ENCODE measurements at regions not wholly inside any gene's neighbourhood (a gene's known extent, or its start where the extent isn't known, plus 50 kb on each side); places are given as distances from the start of the nearest gene placed in this dataset.

DNA sequence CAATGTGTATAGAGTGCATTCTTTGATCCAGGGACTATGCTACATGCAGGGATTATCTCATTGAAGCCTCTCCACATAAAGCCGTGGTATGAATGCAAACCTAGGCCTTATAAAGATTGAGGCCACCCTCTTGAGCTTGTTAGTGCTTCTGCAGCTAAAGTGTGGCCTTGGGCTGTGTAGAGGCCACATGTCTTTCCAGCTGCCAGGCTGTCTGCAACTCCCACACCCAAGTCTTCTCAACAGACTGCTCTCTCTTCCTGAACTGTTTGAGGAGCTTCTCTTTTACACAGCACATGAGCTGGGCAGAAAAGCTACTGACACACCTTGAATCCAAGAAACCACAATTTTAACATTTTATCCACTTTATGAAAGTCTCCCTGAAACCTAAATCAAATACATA, 119.2 kb upstream of the MEX3C start (continued):
- TF ChIP-seq NFYA (IDR thresholded peaks at IDR 0.05; ENCODE audit: borderline replicate concordance, low read depth, low read length): no peak

DNA sequence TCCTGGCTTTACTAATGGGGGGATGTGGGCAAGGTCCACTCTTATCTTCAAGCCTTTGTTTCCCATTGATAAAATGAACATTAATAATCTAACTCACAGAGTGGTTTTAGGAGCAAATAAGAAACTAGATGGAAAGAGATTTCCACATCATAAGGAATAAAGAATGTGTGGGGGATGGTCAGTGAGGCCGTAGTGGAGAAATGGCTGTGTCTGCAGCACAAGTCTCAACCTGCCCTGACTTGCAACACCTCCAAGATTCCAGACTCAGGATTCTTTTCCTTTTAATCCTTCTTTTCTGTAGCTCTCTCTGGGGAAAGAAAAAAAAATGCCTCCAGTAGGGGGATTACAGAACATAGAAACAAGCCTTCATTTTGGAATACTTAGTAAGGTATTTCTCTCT, 124.2 kb upstream of the MEX3C start:
- in situ Hi-C loops (cut with MboI) (no loop called here), intact Hi-C loops (cut with micrococcal nuclease; ENCODE audit: unreplicated experiment) (no loop called here)
- H3K9me3 ChIP-seq (replicated peaks; ENCODE audit: control insufficient read depth, insufficient read depth, low read length): no peaks in the 10 kb centered on the region; the same call in 2 of the 3 replicates
- SMC1A ChIA-PET (ENCODE audit: uncharacterized antibody, unreplicated experiment): no interaction called here
- 18% methylated on average over 1 of the region's 1 CpG for WGBS (ENCODE audit: insufficient coverage, insufficient replicate concordance, low lambda C conversion rate, missing lambda C conversion rate)
- BruUV-seq (replicated peaks): no TSS peak
- H4K20me1 ChIP-seq (ENCODE audit: control insufficient read depth, insufficient read depth): no peaks in the 10 kb centered on the region
- H3K9ac ChIP-seq (ENCODE audit: control insufficient read depth, insufficient read depth, low read length): no peak overlapping the region
- H2AFZ ChIP-seq (ENCODE audit: control insufficient read depth, low read depth, low read length): no peak overlapping the region
- RAD21 ChIA-PET (ENCODE audit: unreplicated experiment): no interaction called here
- no peak overlapping the region for H3K4me2 ChIP-seq (ENCODE audit: control insufficient read depth, insufficient read depth)
- no peak for FAIRE-seq
- H3K79me2 ChIP-seq (ENCODE audit: control insufficient read depth, insufficient read depth, low read length): no peaks in the 10 kb centered on the region
- no peak overlapping the region for H3K27ac ChIP-seq (ENCODE audit: control insufficient read depth, insufficient read depth)
- no peaks in the 10 kb centered on the region for H3K4me1 ChIP-seq (ENCODE audit: control insufficient read depth, insufficient read depth, low read length)
- no peak for DNase-seq (ENCODE audit: low read depth, low spot score)
- CTCF ChIA-PET: no interaction called here
- H3K4me3 ChIP-seq: no peak overlapping the region
- H3K36me3 ChIP-seq (ENCODE audit: control insufficient read depth in 2 of 2, insufficient read depth in 2 of 2, low read length in 1 of 2): no peaks in the 10 kb centered on the region
- no peaks in the 10 kb centered on the region for H3K27me3 ChIP-seq (replicated peaks in 1 of 2; ENCODE audit: control insufficient read depth in 2 of 2, insufficient read depth in 2 of 2, low read length in 1 of 2)
- no peak for ATAC-seq
- POLR2A ChIA-PET: no interaction called here
- TF ChIP-seq NBN (IDR thresholded peaks at IDR 0.05) (no peak), LARP7 (IDR thresholded peaks at IDR 0.05) (no peak), MYC (IDR thresholded peaks at IDR 0.05; ENCODE audit: insufficient read depth, insufficient read length, insufficient replicate concordance, low read length, severe bottlenecking) (no peak), BMI1 (IDR thresholded peaks at IDR 0.05; ENCODE audit: borderline replicate concordance) (no peak), YBX1 (IDR thresholded peaks at IDR 0.05) (no peak), ZNF274 (IDR thresholded peaks at IDR 0.05; ENCODE audit: insufficient read depth, insufficient read length) (no peak), ZNF24 (IDR thresholded peaks at IDR 0.05) (no peak)
- TF ChIP-seq, protein P1, sequence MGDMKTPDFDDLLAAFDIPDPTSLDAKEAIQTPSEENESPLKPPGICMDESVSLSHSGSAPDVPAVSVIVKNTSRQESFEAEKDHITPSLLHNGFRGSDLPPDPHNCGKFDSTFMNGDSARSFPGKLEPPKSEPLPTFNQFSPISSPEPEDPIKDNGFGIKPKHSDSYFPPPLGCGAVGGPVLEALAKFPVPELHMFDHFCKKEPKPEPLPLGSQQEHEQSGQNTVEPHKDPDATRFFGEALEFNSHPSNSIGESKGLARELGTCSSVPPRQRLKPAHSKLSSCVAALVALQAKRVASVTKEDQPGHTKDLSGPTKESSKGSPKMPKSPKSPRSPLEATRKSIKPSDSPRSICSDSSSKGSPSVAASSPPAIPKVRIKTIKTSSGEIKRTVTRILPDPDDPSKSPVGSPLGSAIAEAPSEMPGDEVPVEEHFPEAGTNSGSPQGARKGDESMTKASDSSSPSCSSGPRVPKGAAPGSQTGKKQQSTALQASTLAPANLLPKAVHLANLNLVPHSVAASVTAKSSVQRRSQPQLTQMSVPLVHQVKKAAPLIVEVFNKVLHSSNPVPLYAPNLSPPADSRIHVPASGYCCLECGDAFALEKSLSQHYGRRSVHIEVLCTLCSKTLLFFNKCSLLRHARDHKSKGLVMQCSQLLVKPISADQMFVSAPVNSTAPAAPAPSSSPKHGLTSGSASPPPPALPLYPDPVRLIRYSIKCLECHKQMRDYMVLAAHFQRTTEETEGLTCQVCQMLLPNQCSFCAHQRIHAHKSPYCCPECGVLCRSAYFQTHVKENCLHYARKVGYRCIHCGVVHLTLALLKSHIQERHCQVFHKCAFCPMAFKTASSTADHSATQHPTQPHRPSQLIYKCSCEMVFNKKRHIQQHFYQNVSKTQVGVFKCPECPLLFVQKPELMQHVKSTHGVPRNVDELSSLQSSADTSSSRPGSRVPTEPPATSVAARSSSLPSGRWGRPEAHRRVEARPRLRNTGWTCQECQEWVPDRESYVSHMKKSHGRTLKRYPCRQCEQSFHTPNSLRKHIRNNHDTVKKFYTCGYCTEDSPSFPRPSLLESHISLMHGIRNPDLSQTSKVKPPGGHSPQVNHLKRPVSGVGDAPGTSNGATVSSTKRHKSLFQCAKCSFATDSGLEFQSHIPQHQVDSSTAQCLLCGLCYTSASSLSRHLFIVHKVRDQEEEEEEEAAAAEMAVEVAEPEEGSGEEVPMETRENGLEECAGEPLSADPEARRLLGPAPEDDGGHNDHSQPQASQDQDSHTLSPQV (IDR thresholded peaks at IDR 0.05): no peak
- TF ChIP-seq, protein P2, sequence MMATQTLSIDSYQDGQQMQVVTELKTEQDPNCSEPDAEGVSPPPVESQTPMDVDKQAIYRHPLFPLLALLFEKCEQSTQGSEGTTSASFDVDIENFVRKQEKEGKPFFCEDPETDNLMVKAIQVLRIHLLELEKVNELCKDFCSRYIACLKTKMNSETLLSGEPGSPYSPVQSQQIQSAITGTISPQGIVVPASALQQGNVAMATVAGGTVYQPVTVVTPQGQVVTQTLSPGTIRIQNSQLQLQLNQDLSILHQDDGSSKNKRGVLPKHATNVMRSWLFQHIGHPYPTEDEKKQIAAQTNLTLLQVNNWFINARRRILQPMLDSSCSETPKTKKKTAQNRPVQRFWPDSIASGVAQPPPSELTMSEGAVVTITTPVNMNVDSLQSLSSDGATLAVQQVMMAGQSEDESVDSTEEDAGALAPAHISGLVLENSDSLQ (IDR thresholded peaks at IDR 0.05): no peak
- TF ChIP-seq, protein P3, sequence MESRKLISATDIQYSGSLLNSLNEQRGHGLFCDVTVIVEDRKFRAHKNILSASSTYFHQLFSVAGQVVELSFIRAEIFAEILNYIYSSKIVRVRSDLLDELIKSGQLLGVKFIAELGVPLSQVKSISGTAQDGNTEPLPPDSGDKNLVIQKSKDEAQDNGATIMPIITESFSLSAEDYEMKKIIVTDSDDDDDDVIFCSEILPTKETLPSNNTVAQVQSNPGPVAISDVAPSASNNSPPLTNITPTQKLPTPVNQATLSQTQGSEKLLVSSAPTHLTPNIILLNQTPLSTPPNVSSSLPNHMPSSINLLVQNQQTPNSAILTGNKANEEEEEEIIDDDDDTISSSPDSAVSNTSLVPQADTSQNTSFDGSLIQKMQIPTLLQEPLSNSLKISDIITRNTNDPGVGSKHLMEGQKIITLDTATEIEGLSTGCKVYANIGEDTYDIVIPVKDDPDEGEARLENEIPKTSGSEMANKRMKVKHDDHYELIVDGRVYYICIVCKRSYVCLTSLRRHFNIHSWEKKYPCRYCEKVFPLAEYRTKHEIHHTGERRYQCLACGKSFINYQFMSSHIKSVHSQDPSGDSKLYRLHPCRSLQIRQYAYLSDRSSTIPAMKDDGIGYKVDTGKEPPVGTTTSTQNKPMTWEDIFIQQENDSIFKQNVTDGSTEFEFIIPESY (IDR thresholded peaks at IDR 0.05): no peak
- TF ChIP-seq, protein P4, sequence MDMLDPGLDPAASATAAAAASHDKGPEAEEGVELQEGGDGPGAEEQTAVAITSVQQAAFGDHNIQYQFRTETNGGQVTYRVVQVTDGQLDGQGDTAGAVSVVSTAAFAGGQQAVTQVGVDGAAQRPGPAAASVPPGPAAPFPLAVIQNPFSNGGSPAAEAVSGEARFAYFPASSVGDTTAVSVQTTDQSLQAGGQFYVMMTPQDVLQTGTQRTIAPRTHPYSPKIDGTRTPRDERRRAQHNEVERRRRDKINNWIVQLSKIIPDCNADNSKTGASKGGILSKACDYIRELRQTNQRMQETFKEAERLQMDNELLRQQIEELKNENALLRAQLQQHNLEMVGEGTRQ (IDR thresholded peaks at IDR 0.05; ENCODE audit: borderline replicate concordance, low read depth, low read length): no peak
- TF ChIP-seq, protein P5, sequence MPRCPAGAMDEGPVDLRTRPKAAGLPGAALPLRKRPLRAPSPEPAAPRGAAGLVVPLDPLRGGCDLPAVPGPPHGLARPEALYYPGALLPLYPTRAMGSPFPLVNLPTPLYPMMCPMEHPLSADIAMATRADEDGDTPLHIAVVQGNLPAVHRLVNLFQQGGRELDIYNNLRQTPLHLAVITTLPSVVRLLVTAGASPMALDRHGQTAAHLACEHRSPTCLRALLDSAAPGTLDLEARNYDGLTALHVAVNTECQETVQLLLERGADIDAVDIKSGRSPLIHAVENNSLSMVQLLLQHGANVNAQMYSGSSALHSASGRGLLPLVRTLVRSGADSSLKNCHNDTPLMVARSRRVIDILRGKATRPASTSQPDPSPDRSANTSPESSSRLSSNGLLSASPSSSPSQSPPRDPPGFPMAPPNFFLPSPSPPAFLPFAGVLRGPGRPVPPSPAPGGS (IDR thresholded peaks at IDR 0.05; ENCODE audit: borderline replicate concordance, insufficient read depth, low read depth, low read length, poor library complexity, severe bottlenecking): no peak

Measured in GM12878 (cell line).